Peyer's patch (tissue), 4 donors: ENCODE measurements at regions not wholly inside any gene's neighbourhood (a gene's known extent, or its start where the extent isn't known, plus 50 kb on each side); places are given as distances from the start of the nearest gene placed in this dataset.

Source experiments
- CTCF ChIP-seq, 6 experiments: fragments of 450-650 bp in 4 of 6; fragments of 200-600 bp in 2 of 6; sonication (generic) in 1 of 6; IDR thresholded peaks; one replicate each; pipeline ENCODE4 v1.5.1; 2017 to 2019; ENCODE audit warnings: antibody characterized with exemption in 6 of 6, mild to moderate bottlenecking in 3 of 6, moderate library complexity in 1 of 6
- POLR2A ChIP-seq, 2 donors: fragments of 450-650 bp; IDR thresholded peaks; one replicate each; pipeline ENCODE4 v1.5.1; 2017; ENCODE audit warnings: antibody characterized with exemption in 2 of 2, mild to moderate bottlenecking in 2 of 2, moderate library complexity in 2 of 2

GRCh38 chr13:105153611-105154010 is 1381.9 kb downstream of the EFNB2 start:
- TF ChIP-seq CTCF (IDR thresholded peaks at IDR 0.05) (no peak), POLR2A (IDR thresholded peaks at IDR 0.05) (no peak)
